VCaP (cell line): ENCODE measurements at regions not wholly inside any gene's neighbourhood (a gene's known extent, or its start where the extent isn't known, plus 50 kb on each side); places are given as distances from the start of the nearest gene placed in this dataset.

Experiments
- H3K27ac ChIP-seq: fragments of 450-650 bp; 2 replicates; pipeline ENCODE4 v1.5.1; 2017
- TF ChIP-seq, protein P1 (sequence below): fragments of 450-650 bp; conservative IDR thresholded peaks from 2 replicates; pipeline ENCODE4 v1.5.1; 2017; ENCODE audit warnings: mild to moderate bottlenecking, moderate library complexity

DNA sequence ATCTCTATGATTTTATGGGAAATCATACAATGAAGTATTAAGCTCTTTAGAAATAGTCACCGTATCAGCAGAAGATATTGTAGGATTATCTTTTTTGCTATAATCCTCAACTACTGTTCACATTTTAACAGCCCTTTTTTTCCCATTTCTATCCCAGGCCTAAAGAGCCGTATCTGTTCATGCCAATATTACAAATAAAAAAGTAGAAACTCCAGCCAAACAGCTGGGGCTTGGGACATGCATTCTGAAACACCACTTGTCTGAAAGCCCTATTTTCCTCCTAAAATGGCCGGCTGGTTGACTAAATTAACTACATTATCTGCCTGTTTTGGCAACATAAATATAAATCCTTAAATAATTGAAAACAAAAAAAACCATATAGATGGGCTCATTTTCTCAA is 477.8 kb downstream of the CDH2 start:
- TF ChIP-seq, protein P1, sequence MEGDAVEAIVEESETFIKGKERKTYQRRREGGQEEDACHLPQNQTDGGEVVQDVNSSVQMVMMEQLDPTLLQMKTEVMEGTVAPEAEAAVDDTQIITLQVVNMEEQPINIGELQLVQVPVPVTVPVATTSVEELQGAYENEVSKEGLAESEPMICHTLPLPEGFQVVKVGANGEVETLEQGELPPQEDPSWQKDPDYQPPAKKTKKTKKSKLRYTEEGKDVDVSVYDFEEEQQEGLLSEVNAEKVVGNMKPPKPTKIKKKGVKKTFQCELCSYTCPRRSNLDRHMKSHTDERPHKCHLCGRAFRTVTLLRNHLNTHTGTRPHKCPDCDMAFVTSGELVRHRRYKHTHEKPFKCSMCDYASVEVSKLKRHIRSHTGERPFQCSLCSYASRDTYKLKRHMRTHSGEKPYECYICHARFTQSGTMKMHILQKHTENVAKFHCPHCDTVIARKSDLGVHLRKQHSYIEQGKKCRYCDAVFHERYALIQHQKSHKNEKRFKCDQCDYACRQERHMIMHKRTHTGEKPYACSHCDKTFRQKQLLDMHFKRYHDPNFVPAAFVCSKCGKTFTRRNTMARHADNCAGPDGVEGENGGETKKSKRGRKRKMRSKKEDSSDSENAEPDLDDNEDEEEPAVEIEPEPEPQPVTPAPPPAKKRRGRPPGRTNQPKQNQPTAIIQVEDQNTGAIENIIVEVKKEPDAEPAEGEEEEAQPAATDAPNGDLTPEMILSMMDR = no peak
- no peak overlapping the region for H3K27ac ChIP-seq

DNA sequence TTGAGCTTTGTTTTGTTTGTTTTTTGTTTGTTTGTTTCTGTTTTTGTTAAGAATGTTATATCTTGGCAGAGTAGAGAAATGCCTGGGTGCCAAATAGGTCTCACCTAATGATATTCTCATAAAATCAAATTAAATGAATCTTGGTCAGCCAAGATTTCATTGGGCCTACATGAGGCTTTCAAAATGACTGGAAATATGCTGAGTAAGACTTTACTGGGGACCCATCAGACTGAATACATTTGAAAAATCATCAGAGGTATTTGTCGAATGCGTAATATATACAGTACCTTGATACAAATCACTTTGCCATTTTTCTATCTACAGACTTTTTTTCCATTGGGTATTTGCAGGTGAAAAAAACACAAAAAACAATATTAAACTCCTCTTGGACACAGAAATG is 480.8 kb downstream of the CDH2 start:
- no peak overlapping the region for H3K27ac ChIP-seq
- TF ChIP-seq, protein P1 = no peak

DNA sequence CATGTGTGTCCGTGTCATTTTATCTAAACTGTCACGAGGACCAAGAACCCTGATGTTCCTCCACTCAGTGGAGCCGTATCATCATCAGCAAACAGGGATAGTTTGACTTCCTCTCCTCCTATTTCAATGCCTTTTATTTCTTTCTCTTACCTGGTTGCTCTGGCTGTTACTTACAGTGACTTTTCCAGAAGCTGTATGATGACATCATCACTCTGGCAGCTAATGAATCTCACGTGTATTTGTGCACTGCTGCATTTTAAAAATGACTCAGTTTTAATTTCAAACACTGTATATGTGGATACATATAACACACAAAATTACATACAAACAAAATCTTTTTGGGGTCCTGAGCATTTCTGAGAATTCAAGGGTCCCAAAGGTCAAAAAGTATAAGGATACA is 481.4 kb downstream of the CDH2 start:
- no peak overlapping the region for H3K27ac ChIP-seq
- TF ChIP-seq, protein P1 = no peak

DNA sequence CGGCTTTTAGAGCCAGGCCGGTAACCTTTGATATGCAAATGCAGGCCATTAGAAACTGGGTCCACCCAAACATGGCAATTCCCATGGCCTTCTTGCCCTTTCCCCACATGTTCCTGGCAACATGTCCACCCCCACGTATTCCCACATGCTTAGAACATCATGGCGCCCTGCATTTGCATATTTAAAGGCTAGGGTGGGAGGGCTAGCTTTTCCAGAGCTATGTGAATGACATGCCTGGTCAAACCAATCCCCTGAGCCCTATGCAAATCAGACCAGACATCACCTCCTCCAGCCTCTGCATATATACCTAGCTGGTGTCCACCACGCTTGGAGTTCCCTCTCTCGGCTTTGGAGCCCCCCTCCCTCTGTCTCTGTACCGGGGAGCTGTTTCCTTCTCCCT is 481.9 kb downstream of the CDH2 start:
- TF ChIP-seq, protein P1 = no peak
- no peak overlapping the region for H3K27ac ChIP-seq

DNA sequence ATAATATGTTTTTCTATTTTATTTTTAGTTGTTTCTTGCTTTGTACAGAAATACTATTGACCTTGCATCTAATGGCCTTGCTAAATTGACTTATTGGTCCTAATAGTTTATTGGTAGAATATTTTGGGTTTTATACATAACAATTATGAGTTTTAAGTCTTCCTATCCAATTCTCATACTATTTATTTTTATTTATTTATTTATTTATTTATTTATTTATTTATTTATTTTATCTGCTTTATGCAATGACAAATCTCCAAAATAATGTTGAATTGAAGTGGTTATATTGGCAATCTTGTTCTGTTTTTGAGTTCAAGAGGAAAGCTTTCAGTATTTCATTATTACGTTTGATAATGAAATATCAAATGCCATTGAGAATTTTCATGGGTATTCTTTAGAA is 488.3 kb downstream of the CDH2 start:
- TF ChIP-seq, protein P1 = no peak
- no peak overlapping the region for H3K27ac ChIP-seq

DNA sequence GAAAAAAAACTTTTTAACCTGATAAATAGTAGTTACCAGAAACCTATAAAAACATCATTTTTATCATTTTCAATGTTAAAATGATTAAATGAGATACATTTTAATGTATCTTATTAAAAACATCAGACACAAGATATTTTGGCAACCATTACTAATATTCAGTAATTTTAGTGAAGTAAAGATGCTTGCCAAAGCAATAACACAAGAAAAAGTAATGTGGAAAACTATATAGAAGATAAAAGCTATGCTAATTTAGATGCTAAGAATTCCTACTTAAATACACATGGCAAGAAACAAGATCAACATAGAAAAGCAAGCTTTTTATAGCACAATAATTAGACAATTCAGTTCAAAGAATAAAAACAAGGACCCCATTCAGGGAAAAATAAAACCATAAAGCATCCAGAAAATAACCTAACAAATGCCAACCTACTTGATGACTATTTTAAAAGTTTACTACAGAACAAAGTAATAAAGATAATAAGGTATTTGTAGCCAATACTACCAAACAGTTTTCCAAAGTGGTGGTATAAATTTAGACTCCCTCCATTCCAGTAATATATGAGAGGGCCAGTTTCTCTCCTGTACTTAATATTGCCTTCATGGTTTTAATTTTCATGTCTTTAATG is 489.5 kb downstream of the CDH2 start:
- TF ChIP-seq, protein P1 = no peak
- no peak overlapping the region for H3K27ac ChIP-seq

DNA sequence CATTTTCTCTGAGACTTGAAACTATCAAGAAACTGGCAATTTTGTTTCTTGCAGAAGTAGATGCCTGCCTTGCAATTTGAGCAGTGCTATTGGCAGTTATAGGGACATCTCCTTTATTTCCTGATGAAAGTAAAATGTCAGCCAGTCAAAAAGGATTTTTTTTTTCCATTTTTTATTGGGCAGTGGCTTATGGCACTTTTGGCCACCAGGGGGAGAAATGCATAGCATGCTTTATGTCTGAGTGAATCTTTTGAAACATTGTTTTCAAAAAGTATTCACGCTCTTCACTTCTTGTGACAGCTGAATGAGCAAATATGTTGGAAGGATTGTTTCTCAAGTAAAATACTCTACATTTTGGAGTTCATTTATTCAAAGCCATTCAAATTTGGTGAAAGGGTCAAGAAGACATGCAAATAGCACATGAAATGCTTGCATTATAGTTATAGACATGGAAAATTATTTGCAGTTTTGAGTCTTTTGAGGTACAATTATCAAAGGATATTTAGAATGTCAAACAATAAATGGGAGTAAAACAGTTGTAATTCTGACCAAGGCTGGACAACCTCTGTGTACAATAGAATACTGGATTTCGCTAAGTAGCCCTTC is 491.0 kb downstream of the CDH2 start:
- TF ChIP-seq, protein P1 = peak; percentile 92
- H3K27ac ChIP-seq = no peak overlapping the region
